GM19023 (cell line): ENCODE measurements at regions not wholly inside any gene's neighbourhood (a gene's known extent, or its start where the extent isn't known, plus 50 kb on each side); places are given as distances from the start of the nearest gene placed in this dataset.
"Not testable (repeated sequence)": the region's sequence is repeated elsewhere in the genome, so short reads cannot be mapped to it uniquely, and the experiment has no call there.

Source experiments
- ATAC-seq: cut with Tn5 transposase; IDR thresholded peaks from one replicate; pipeline ENCODE4 v1.9.1; 2021; ENCODE audit warnings: mild to moderate bottlenecking, moderate library complexity; ENCODE audit not compliant: unreplicated experiment

GRCh38 chr6:22153384-22154158, 143.3 kb downstream of the PRL start:
- no peak for ATAC-seq

- no peak for ATAC-seq
Measured at GRCh38 chr6:22155551-22155950, 141.3 kb downstream of the PRL start.

GRCh38 chr6:22157233-22157632, 139.6 kb downstream of the PRL start:
- no peak for ATAC-seq

- ATAC-seq = no peak
Measured at GRCh38 chr6:22164236-22164635, 132.6 kb downstream of the PRL start.

- ATAC-seq = not testable (repeated sequence)
Measured at GRCh38 chr6:22171006-22171405, 125.8 kb downstream of the PRL start.

- not testable (repeated sequence) for ATAC-seq
Measured at GRCh38 chr6:22171885-22172284, 125.0 kb downstream of the PRL start.

- no peak for ATAC-seq
Measured at GRCh38 chr6:22173311-22173710, 123.5 kb downstream of the PRL start.

- ATAC-seq = not testable (repeated sequence)
Measured at GRCh38 chr6:22180250-22180649, 116.6 kb downstream of the PRL start.

- no peak for ATAC-seq
Measured at GRCh38 chr6:22184371-22184770, 112.5 kb downstream of the PRL start.

- ATAC-seq = no peak
Measured at GRCh38 chr6:22189946-22190345, 106.9 kb downstream of the PRL start.

GRCh38 chr6:22194188-22194921, 102.5 kb downstream of the PRL start:
- ATAC-seq = no peak

GRCh38 chr6:22199771-22200170, 97.1 kb downstream of the PRL start:
- ATAC-seq = no peak

GRCh38 chr6:22204153-22204552, 92.7 kb downstream of the PRL start:
- no peak for ATAC-seq

GRCh38 chr6:22205266-22205665, 91.6 kb downstream of the PRL start:
- no peak for ATAC-seq

GRCh38 chr6:22206106-22206505, 90.7 kb downstream of the PRL start:
- ATAC-seq = no peak

GRCh38 chr6:22208026-22208425, 88.8 kb downstream of the PRL start:
- no peak for ATAC-seq

- ATAC-seq = no peak
Measured at GRCh38 chr6:22214314-22214713, 82.5 kb downstream of the PRL start.

- ATAC-seq = not testable (repeated sequence)
Measured at GRCh38 chr6:22215474-22215873, 81.4 kb downstream of the PRL start.

- no peak for ATAC-seq
Measured at GRCh38 chr6:22218410-22218809, 78.4 kb downstream of the PRL start.

- ATAC-seq = no peak
Measured at GRCh38 chr6:22219925-22220324, 76.9 kb downstream of the PRL start.

GRCh38 chr6:22221211-22221610, 75.6 kb downstream of the PRL start:
- ATAC-seq = no peak

GRCh38 chr6:22221630-22222029, 75.2 kb downstream of the PRL start:
- no peak for ATAC-seq
